Aorta (tissue), 5 donors: ENCODE measurements at regions not wholly inside any gene's neighbourhood (a gene's known extent, or its start where the extent isn't known, plus 50 kb on each side); places are given as distances from the start of the nearest gene placed in this dataset.

Experiments used
- ATAC-seq: fragments of 200-7000 bp; cut with Tn5 transposase; one replicate; pipeline ENCODE4 v1.9.1; 2022; ENCODE audit warnings: moderate library complexity; ENCODE audit not compliant: low FRiP score
- DNase-seq, 2 donors: peaks; one replicate each; pipeline ENCODE4 v3.0.0-alpha.2; 2020
- H3K27ac ChIP-seq, 2 donors: one replicate each; pipeline ENCODE4 v1.5.1; 2013; ENCODE audit warnings: low read length in 2 of 2, mild to moderate bottlenecking in 2 of 2, moderate library complexity in 2 of 2, control low read depth in 1 of 2, inconsistent platforms in 1 of 2, low read depth in 1 of 2
- H3K27me3 ChIP-seq, 2 donors: one replicate each; pipeline ENCODE4 v1.6.1; 2013; ENCODE audit warnings: control low read depth in 1 of 2, low read length in 1 of 2, mild to moderate bottlenecking in 1 of 2, moderate library complexity in 1 of 2; ENCODE audit not compliant: insufficient read depth in 2 of 2, control insufficient read depth in 1 of 2
- H3K36me3 ChIP-seq, 2 donors: one replicate each; pipeline ENCODE4 v1.6.1; 2013; ENCODE audit warnings: control low read depth in 1 of 2, low read length in 1 of 2, mild to moderate bottlenecking in 1 of 2; ENCODE audit not compliant: insufficient read depth in 2 of 2, control insufficient read depth in 1 of 2
- H3K4me1 ChIP-seq, 2 donors: one replicate each; pipeline ENCODE4 v1.6.1; 2013; ENCODE audit warnings: low read length in 2 of 2, control low read depth in 1 of 2, mild to moderate bottlenecking in 1 of 2, moderate library complexity in 1 of 2; ENCODE audit not compliant: insufficient read depth in 2 of 2, control insufficient read depth in 1 of 2
- H3K4me3 ChIP-seq, 2 donors: one replicate each; pipeline ENCODE4 v1.5.1; 2013; ENCODE audit warnings: low read length in 2 of 2, control low read depth in 1 of 2, mild to moderate bottlenecking in 1 of 2
- H3K9me3 ChIP-seq: one replicate; pipeline ENCODE4 v1.6.1; 2013; ENCODE audit warnings: mild to moderate bottlenecking, low read length; ENCODE audit not compliant: control insufficient read depth
- WGBS, 2 donors: extraction: QIAGEN DNeasy Blood & Tissue Kit; methylation state at CpG; one replicate each; pipeline ENCODE4 v1.1.7; 2013; 5-methylcytosine and 5-hydroxymethylcytosine counted together
- intact Hi-C, 2 donors: fragments of 100-400 bp; cut with DNase I; formaldehyde crosslinking; loops; one replicate each; pipeline versions ENCODE4 v1.14.2 to v1.15.0; 2022
- donor health status: healthy with polysubstance abuse.
- donor health status: Bipolar disorder and iron deficiency.
- donor health status: DM: no; HTN: no; CAD: no.
- donor health status: DM: no; HTN: no; CAD: no.
- donor health status: DM: yes; HTN: yes; CAD: no.

- H3K4me3 ChIP-seq = no peak overlapping the region
- no peaks in the 10 kb centered on the region for H3K36me3 ChIP-seq
- no peaks in the 10 kb centered on the region for H3K4me1 ChIP-seq
- no peak overlapping the region for H3K27ac ChIP-seq
- ATAC-seq (no peak), DNase-seq (no peak)
- intact Hi-C loops = no loop called here
- H3K27me3 ChIP-seq = no peaks in the 10 kb centered on the region
- 79 to 83% methylated on average over 3 of the region's 3 CpGs for WGBS, 2 donors
- peaks cover 4% of the 10 kb centered on the region for H3K9me3 ChIP-seq
These were observed 564.0 kb upstream of the ZNF462 start for GRCh38 chr9:106298997-106299396.

- ATAC-seq (no peak), DNase-seq (no peak)
- 55 to 56% methylated on average over 4 of the region's 4 CpGs for WGBS, 2 donors
- Histone ChIP-seq H3K36me3 (no peaks in the 10 kb centered on the region), H3K4me1 (no peaks in the 10 kb centered on the region), H3K27ac (no peak overlapping the region), H3K4me3 (no peak overlapping the region), H3K9me3 (peaks cover 1% of the 10 kb centered on the region), H3K27me3 (no peaks in the 10 kb centered on the region)
- intact Hi-C loops = no loop called here
These were observed 558.5 kb upstream of the ZNF462 start for GRCh38 chr9:106304401-106304920.

DNA sequence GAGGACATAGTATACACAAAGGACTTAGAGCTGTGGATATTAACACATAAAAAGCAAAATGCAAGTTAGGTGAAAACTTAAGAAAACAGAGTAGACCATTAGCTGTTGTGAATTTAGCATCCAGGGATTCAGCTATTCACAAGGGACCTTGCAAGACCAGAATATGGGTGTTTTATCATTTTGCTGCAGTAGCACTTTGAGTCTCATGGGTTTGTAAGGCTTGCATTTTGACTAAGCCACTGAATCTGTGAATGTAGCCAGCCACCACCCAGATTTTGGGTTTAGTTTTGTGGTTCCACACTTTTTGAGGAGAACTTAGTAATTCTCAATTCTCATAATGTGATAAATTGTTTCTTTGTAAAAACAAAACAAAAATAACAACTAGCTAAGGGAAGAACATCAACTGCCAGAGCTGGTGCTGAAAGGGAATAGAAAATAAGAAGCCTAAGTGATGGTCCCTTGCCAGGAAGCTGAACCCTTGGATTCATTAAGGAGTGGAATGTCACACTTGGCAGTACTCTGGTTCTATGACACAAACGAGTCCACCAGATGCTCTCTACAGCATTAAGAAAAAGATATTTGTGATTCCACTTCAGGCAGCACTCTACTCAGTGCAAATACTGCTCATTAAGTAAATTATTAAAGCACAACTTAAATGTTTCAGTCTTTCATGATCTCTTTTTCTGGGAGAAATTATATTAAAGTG, 557.4 kb upstream of the ZNF462 start:
- no peak overlapping the region for H3K27ac ChIP-seq
- no peak for DNase-seq
- H3K36me3 ChIP-seq = no peaks in the 10 kb centered on the region
- intact Hi-C loops = no loop called here
- H3K4me1 ChIP-seq = no peaks in the 10 kb centered on the region
- H3K9me3 ChIP-seq = peaks cover 1% of the 10 kb centered on the region
- ATAC-seq = no peak
- H3K27me3 ChIP-seq = no peaks in the 10 kb centered on the region
- no peak overlapping the region for H3K4me3 ChIP-seq
- WGBS, 2 donors = 18 to 19% methylated on average over 1 of the region's 1 CpG

DNA sequence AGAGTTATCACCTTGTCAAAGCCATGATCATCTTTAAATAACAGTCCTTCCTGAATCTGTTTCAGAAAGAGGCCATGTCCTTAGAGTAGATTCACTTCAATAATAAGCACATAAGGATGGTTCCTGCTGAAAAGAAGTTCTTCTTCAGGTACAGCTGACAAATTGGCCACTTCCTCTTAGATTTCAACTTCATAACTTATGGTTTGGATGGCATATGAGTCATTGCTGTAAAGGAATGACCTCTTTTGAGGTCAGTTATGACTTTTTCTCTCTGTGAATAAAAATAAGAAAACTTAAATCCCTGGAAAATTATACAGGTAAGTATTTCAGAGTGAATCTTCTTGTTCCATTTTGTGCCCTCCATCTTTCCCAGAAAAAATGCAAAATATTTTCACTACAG, 555.3 kb upstream of the ZNF462 start:
- Histone ChIP-seq H3K27me3 (no peaks in the 10 kb centered on the region), H3K27ac (no peak overlapping the region), H3K4me1 (no peaks in the 10 kb centered on the region), H3K4me3 (no peak overlapping the region), H3K9me3 (peaks cover 1% of the 10 kb centered on the region), H3K36me3 (no peaks in the 10 kb centered on the region)
- no peak for ATAC-seq
- intact Hi-C loops = no loop called here
- DNase-seq = no peak

DNA sequence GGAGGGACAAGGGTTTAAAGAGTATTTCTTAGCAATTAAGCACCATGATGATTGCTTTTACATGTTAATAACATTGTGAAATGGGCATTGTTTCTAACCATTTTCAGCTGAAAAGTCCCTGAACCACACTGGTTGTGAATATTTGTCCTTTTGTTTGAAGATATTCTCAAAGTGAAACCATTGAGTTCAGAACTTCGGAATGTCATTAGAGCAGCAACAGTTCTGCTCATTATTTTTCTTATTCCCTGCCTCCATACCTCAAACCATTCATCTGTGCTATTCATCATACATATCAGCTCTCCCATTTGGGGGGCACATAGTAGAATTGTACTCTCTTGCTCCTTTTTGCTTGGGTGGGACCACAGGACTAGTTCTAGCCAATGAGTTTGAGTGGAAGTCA, 553.0 kb upstream of the ZNF462 start:
- H3K27me3 ChIP-seq = no peaks in the 10 kb centered on the region
- WGBS, 2 donors = 80 to 84% methylated on average over 1 of the region's 1 CpG

GRCh38 chr9:106310782-106311181, 552.2 kb upstream of the ZNF462 start:
- Histone ChIP-seq H3K27ac (no peak overlapping the region), H3K4me1 (no peaks in the 10 kb centered on the region), H3K36me3 (no peaks in the 10 kb centered on the region), H3K9me3 (peaks cover 2% of the 10 kb centered on the region), H3K27me3 (no peaks in the 10 kb centered on the region), H3K4me3 (no peak overlapping the region)
- DNase-seq (no peak), ATAC-seq (no peak)
- 54 to 58% methylated on average over 1 of the region's 1 CpG for WGBS, 2 donors
- intact Hi-C loops = no loop called here

More for the DNA sequence above, 553.0 kb upstream of the ZNF462 start:
- no peak for ATAC-seq
- DNase-seq = no peak
- Histone ChIP-seq H3K27ac (no peak overlapping the region), H3K9me3 (peaks cover 2% of the 10 kb centered on the region), H3K4me1 (no peaks in the 10 kb centered on the region), H3K4me3 (no peak overlapping the region), H3K36me3 (no peaks in the 10 kb centered on the region)
- intact Hi-C loops = no loop called here

GRCh38 chr9:106312906-106313305, 550.1 kb upstream of the ZNF462 start:
- Histone ChIP-seq H3K27me3 (no peaks in the 10 kb centered on the region), H3K4me1 (no peaks in the 10 kb centered on the region), H3K36me3 (no peaks in the 10 kb centered on the region), H3K9me3 (peaks cover 2% of the 10 kb centered on the region), H3K4me3 (no peak overlapping the region), H3K27ac (no peak overlapping the region)
- intact Hi-C loops = no loop called here
- WGBS, 2 donors = 85% methylated on average over 1 of the region's 1 CpG
- no peak for DNase-seq
- no peak for ATAC-seq

DNA sequence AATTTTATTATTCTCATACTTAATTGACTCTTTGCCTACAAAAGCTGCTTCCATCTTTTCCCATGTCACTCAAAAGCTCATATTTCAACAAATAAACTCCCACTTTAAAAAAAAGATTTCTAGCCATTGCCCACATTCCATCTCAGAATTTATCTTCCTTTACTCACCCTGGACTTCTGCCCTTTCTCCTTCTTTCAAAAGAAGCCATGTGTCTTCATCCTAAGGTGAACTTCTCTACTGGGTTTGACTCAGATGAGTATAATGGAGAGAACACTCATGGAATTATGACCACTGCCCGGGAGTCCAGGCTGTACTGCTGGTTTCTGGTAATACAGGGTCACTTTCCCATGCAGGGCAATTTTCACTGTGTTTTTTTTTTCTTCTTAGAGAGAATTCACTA, 548.5 kb upstream of the ZNF462 start:
- no peak for DNase-seq
- Histone ChIP-seq H3K27ac (no peak overlapping the region), H3K9me3 (peaks cover 2% of the 10 kb centered on the region), H3K36me3 (no peaks in the 10 kb centered on the region), H3K4me3 (no peak overlapping the region), H3K4me1 (no peaks in the 10 kb centered on the region), H3K27me3 (no peaks in the 10 kb centered on the region)
- 72 to 87% methylated on average over 1 of the region's 1 CpG for WGBS, 2 donors
- ATAC-seq = no peak
- intact Hi-C loops = no loop called here

DNA sequence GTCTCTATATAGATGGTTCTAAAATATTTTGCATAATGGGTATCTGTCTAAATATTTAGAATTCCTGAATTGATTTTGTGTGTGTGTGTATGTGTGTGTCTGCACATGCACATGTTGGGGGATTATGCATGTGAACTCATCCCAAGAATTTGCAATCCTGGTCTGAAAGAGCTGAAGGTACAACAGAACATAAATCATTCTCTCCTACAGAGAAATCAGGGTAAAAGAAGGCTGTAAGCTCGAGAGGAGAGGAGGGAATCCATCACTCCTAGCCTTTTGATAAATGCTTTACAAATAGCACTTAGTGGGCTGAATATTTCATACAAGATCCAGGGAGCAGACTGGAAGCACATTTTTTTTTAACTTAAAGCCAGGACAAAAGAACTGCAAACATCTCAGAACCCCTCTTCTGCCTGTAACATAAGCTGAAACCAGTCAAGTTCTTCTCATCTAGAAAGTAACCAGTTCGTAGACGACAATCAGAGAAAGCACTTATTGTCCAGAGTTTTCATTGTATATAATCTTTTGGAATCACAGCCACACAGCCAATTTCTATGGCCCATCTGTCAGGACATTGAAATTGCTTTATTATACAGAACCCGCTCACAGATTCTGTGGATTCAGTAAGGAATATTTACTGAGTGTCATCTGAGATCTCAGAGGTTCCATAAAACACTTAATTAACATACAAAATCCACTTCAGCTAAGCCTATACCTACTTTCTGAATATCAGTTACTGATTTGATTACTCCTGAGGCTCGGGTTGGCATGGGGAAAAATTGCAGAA, 541.4 kb upstream of the ZNF462 start:
- Histone ChIP-seq H3K36me3 (no peaks in the 10 kb centered on the region), H3K27me3 (no peaks in the 10 kb centered on the region), H3K4me3 (no peak overlapping the region), H3K4me1 (no peaks in the 10 kb centered on the region), H3K27ac (no peak overlapping the region), H3K9me3 (no peaks in the 10 kb centered on the region)
- no peak for DNase-seq
- ATAC-seq = no peak
- intact Hi-C loops = no loop called here
- 33 to 37% methylated on average over 5 of the region's 5 CpGs for WGBS, 2 donors
